Upper lobe of left lung (tissue), 6 donors: ENCODE measurements at regions not wholly inside any gene's neighbourhood (a gene's known extent, or its start where the extent isn't known, plus 50 kb on each side); places are given as distances from the start of the nearest gene placed in this dataset.

Experiments used
- ATAC-seq, 2 donors: fragments of 200-7000 bp; cut with Tn5 transposase; one replicate each; pipeline ENCODE4 v1.9.1; 2022; ENCODE audit warnings: mild to moderate bottlenecking in 2 of 2, moderate library complexity in 2 of 2; ENCODE audit not compliant: low FRiP score in 2 of 2
- DNase-seq, 2 donors: peaks; one replicate each; pipeline ENCODE4 v3.0.0-alpha.2; 2019 to 2020
- H3K27ac ChIP-seq, 4 donors: fragments of 200-600 bp; sonication (generic); one replicate each; pipeline ENCODE4 v1.5.1; 2016 to 2019
- H3K27me3 ChIP-seq, 4 donors: fragments of 200-600 bp; sonication (generic); one replicate each; pipeline ENCODE4 v1.5.1; 2017 to 2019
- H3K36me3 ChIP-seq, 4 donors: fragments of 200-600 bp; sonication (generic); one replicate each; pipeline ENCODE4 v1.5.1; 2016 to 2019
- H3K4me1 ChIP-seq, 4 donors: fragments of 200-600 bp; sonication (generic); one replicate each; pipeline ENCODE4 v1.5.1; 2018 to 2019
- H3K4me3 ChIP-seq, 4 donors: fragments of 200-600 bp; sonication (generic); one replicate each; pipeline ENCODE4 v1.5.1; 2017 to 2019; ENCODE audit warnings: mild to moderate bottlenecking in 2 of 4, moderate library complexity in 1 of 4
- H3K9me3 ChIP-seq, 4 donors: fragments of 200-600 bp; sonication (generic); one replicate each; pipeline ENCODE4 v1.5.1; 2018 to 2019
- CTCF ChIP-seq, 6 experiments: fragments of 450-650 bp in 4 of 6; fragments of 200-600 bp in 2 of 6; sonication (generic) in 2 of 6; IDR thresholded peaks; one replicate each; pipeline ENCODE4 v1.5.1; 2016 to 2019; ENCODE audit warnings: antibody characterized with exemption in 6 of 6
- EP300 ChIP-seq, 4 donors: sonication (generic); formaldehyde crosslinking; IDR thresholded peaks; one replicate each; pipeline ENCODE4 v1.5.1; 2017; ENCODE audit warnings: antibody characterized with exemption in 4 of 4, control low read depth in 2 of 4
- POLR2A ChIP-seq, 4 donors: fragments of 450-650 bp; IDR thresholded peaks; one replicate each; pipeline ENCODE4 v1.5.1; 2016 to 2017; ENCODE audit warnings: antibody characterized with exemption in 4 of 4, mild to moderate bottlenecking in 2 of 4
- POLR2AphosphoS5 ChIP-seq, 2 donors: sonication (generic); formaldehyde crosslinking; IDR thresholded peaks; one replicate each; pipeline ENCODE4 v1.5.1; 2017; ENCODE audit warnings: antibody characterized with exemption in 2 of 2
- WGBS, 2 donors: methylation state at CpG; one replicate each; pipeline ENCODE4 v1.1.5; 2017 to 2018; 5-methylcytosine and 5-hydroxymethylcytosine counted together
- donor health status: DM: no; HTN: no; CAD: no; lungs with moderate emphysema.
- donor health status: DM: no; HTN: yes; CAD: no; lungs with severe emphysema.

GRCh38 chr12:131596115-131596514, 114.8 kb upstream of the SFSWAP start:
- Histone ChIP-seq H3K9me3 (no peaks in the 10 kb centered on the region), H3K4me3 (no peak overlapping the region), H3K4me1 (no peaks in the 10 kb centered on the region), H3K27ac (no peak overlapping the region), H3K27me3 (no peaks in the 10 kb centered on the region), H3K36me3 (no peaks in the 10 kb centered on the region)
- ATAC-seq (no peak), DNase-seq (no peak)
- TF ChIP-seq EP300 (IDR thresholded peaks at IDR 0.05) = no peak
- no peak for TF ChIP-seq POLR2A (IDR thresholded peaks at IDR 0.05)
- TF ChIP-seq POLR2AphosphoS5 (IDR thresholded peaks at IDR 0.05) = no peak
- TF ChIP-seq CTCF (IDR thresholded peaks at IDR 0.05) = no peak
- 75 to 85% methylated on average over 4 to 5 of the region's 5 CpGs for WGBS, 2 donors

DNA sequence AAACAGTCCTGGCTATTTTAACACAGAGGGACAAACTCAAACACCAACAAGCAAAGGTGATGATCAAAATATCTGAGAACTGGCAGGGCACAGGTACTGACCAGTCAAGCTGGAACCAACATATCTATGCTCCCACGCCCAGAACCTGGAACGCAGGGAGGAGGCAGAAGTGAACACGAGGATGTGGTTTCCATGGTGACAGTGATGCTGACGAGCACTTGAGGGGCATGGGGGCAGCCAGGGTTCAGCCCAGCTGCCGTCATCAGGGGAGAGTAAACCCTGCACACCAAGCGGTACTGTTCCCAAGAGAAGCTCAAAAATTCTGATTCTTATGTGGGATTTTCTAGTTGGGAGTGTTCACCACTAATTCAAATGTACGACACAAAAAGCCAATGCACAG, 113.6 kb upstream of the SFSWAP start:
- ATAC-seq (no peak), DNase-seq (no peak)
- H3K9me3 ChIP-seq = no peaks in the 10 kb centered on the region
- H3K27ac ChIP-seq = no peak overlapping the region
- H3K36me3 ChIP-seq = no peaks in the 10 kb centered on the region
- H3K27me3 ChIP-seq = no peaks in the 10 kb centered on the region
- H3K4me3 ChIP-seq = no peak overlapping the region
- TF ChIP-seq CTCF (IDR thresholded peaks at IDR 0.05) (no peak), POLR2A (IDR thresholded peaks at IDR 0.05) (no peak), EP300 (IDR thresholded peaks at IDR 0.05) (no peak), POLR2AphosphoS5 (IDR thresholded peaks at IDR 0.05) (no peak)
- 61 to 66% methylated on average over 6 to 7 of the region's 7 CpGs for WGBS, 2 donors
- H3K4me1 ChIP-seq = no peaks in the 10 kb centered on the region

DNA sequence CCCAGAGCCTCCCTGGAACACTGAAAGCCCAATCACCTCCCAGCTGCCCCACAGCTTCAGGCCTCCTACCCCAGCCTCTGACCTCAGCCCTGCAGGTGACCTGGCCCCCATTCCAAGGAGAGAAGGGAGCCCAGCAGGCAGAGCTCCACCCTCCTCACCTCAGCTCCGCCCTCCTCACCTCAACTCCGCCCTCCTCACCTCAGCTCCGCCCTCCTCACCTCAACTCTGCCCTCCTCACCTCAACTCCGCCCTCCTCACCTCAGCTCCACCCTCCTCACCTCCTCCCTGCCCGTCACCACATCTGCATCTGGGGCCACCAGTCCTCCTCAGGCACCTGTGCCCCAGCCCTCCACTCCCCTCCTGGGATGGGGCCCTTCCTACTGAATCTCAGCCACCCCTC, 112.2 kb upstream of the SFSWAP start:
- peaks cover 0 to 3% (median 2%) of the 10 kb centered on the region in 4 donors for H3K4me1 ChIP-seq
- peak in 1 of 2 donors; percentile 31 for ATAC-seq
- 73 to 86% methylated on average over 5 of the region's 5 CpGs for WGBS, 2 donors
- no peak for TF ChIP-seq POLR2A (IDR thresholded peaks at IDR 0.05)
- TF ChIP-seq POLR2AphosphoS5 (IDR thresholded peaks at IDR 0.05) = no peak
- no peak for TF ChIP-seq CTCF (IDR thresholded peaks at IDR 0.05)
- TF ChIP-seq EP300 (IDR thresholded peaks at IDR 0.05) = no peak
- H3K36me3 ChIP-seq = no peaks in the 10 kb centered on the region
- H3K27ac ChIP-seq = no peak overlapping the region
- H3K9me3 ChIP-seq = no peaks in the 10 kb centered on the region
- no peaks in the 10 kb centered on the region for H3K27me3 ChIP-seq
- H3K4me3 ChIP-seq = no peak overlapping the region
- no peak for DNase-seq

DNA sequence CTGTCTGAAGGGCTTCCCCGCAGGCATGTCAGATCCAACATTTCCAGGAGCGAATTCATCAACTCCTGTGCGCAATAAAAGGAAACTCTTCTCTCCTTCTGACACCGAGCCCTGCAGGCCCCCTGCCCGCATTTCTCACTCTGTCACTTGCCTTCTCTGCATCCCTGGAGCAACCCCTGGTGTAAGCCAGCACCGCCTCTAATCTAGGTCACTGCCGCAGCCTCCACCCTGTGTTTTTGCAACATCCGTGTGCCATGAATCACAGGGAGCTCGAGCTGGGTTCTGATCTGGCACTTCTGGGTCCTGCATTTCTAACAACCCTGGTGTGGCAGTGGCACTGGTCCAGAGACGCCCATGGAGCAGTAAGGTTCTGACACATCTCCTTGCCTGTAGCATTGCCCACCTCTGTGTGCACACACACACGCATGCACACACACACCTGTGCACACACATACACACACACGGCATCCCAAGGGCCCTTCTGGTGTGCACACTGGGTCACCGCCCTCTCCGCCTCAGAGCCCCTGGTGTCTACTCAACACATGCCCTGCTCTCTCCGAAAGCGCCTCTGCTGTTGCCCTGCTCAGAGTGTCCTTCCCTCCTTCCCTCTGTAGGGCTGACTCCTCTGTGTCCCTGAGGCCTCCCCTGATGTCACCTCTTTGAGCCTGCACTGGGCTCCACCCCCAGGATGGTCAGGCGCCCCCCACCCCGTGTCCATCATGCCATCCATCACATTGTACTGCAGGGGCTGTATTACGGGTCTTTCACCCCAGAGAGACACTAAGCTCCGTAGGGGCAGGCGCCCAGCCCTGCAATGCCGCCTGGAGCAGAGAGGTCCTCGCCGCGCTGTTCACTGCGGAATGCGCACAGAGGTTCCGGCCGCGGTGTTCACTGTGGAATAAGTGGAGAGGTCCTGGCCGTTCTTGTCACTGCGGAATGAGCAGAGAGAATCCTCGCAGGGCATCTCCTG, 111.4 kb upstream of the SFSWAP start:
- H3K4me1 ChIP-seq = peaks cover 0 to 10% (median 8%) of the 10 kb centered on the region in 4 donors
- no peak for ATAC-seq
- DNase-seq = peak in 1 of 2 donors; percentile 54
- 85 to 88% methylated on average over 24 to 33 of the region's 33 CpGs for WGBS, 2 donors
- H3K36me3 ChIP-seq = no peaks in the 10 kb centered on the region
- TF ChIP-seq CTCF (IDR thresholded peaks at IDR 0.05) = no peak
- TF ChIP-seq EP300 (IDR thresholded peaks at IDR 0.05) = no peak
- no peak for TF ChIP-seq POLR2A (IDR thresholded peaks at IDR 0.05)
- no peak for TF ChIP-seq POLR2AphosphoS5 (IDR thresholded peaks at IDR 0.05)
- H3K27ac ChIP-seq = no peak overlapping the region
- H3K4me3 ChIP-seq = no peak overlapping the region
- no peaks in the 10 kb centered on the region for H3K27me3 ChIP-seq
- no peaks in the 10 kb centered on the region for H3K9me3 ChIP-seq
